Hepatocyte (in vitro differentiated cells): ENCODE measurements at regions not wholly inside any gene's neighbourhood (a gene's known extent, or its start where the extent isn't known, plus 50 kb on each side); places are given as distances from the start of the nearest gene placed in this dataset.

Source experiments
- DNase-seq: peaks from one replicate; pipeline ENCODE4 v3.0.0-alpha.2; 2016; ENCODE audit warnings: low spot score
- H2AFZ ChIP-seq: fragments of 200-600 bp; sonication (generic); 2 replicates; pipeline ENCODE4 v1.6.0; 2016; ENCODE audit warnings: antibody characterized with exemption, mild to moderate bottlenecking
- H3K27ac ChIP-seq: fragments of 200-600 bp; sonication (generic); 2 replicates; pipeline ENCODE4 v1.5.1; 2016; ENCODE audit warnings: mild to moderate bottlenecking
- H3K27me3 ChIP-seq: fragments of 200-600 bp; sonication (generic); 2 replicates; pipeline ENCODE4 v1.6.1; 2016
- H3K36me3 ChIP-seq: fragments of 200-600 bp; sonication (generic); replicated peaks from 2 replicates; pipeline ENCODE4 v1.5.1; 2016; ENCODE audit warnings: low read depth; ENCODE audit not compliant: insufficient read depth
- H3K4me1 ChIP-seq: fragments of 200-600 bp; sonication (generic); 2 replicates; pipeline ENCODE4 v1.5.1; 2016; ENCODE audit warnings: mild to moderate bottlenecking, moderate library complexity; ENCODE audit not compliant: insufficient read depth
- H3K4me2 ChIP-seq: fragments of 200-600 bp; sonication (generic); 2 replicates; pipeline ENCODE4 v1.6.0; 2016
- H3K4me3 ChIP-seq: fragments of 200-600 bp; sonication (generic); 2 replicates; pipeline ENCODE4 v1.5.1; 2016; ENCODE audit warnings: mild to moderate bottlenecking
- H3K79me2 ChIP-seq: fragments of 200-600 bp; sonication (generic); 2 replicates; pipeline ENCODE4 v1.6.0; 2017; ENCODE audit warnings: mild to moderate bottlenecking
- H3K9me2 ChIP-seq: fragments of 200-600 bp; sonication (generic); replicated peaks from 2 replicates; pipeline ENCODE4 v1.6.0; 2017; ENCODE audit warnings: mild to moderate bottlenecking; ENCODE audit not compliant: insufficient read depth
- H3K9me3 ChIP-seq: fragments of 200-600 bp; sonication (generic); 2 replicates; pipeline ENCODE4 v1.5.1; 2016; ENCODE audit warnings: low read depth, mild to moderate bottlenecking
- H4K20me1 ChIP-seq: fragments of 200-600 bp; sonication (generic); 2 replicates; pipeline ENCODE4 v1.6.0; 2016; ENCODE audit warnings: mild to moderate bottlenecking; ENCODE audit not compliant: insufficient read depth, poor library complexity, severe bottlenecking
- EZH2 ChIP-seq: fragments of 200-600 bp; sonication (generic); IDR thresholded peaks from 2 replicates; pipeline ENCODE4 v1.6.1; 2016; ENCODE audit warnings: antibody characterized with exemption, mild to moderate bottlenecking, borderline replicate concordance
- EZH2phosphoT487 ChIP-seq: fragments of 200-600 bp; sonication (generic); IDR thresholded peaks from one replicate; pipeline ENCODE4 v1.6.1; 2018; ENCODE audit warnings: antibody characterized with exemption, mild to moderate bottlenecking, low read depth, moderate library complexity; ENCODE audit not compliant: unreplicated experiment, severe bottlenecking
- WGBS: methylation state at CpG from one replicate; pipeline ENCODE4 v1.1.6; 2016; ENCODE audit warnings: low lambda C conversion rate; ENCODE audit errors: missing lambda C conversion rate; 5-methylcytosine and 5-hydroxymethylcytosine counted together
- TF ChIP-seq, protein P1 (sequence below): fragments of 200-600 bp; sonication (generic); IDR thresholded peaks from 2 replicates; pipeline ENCODE4 v1.5.1; 2016; ENCODE audit warnings: antibody characterized with exemption, mild to moderate bottlenecking; ENCODE audit not compliant: poor library complexity

DNA sequence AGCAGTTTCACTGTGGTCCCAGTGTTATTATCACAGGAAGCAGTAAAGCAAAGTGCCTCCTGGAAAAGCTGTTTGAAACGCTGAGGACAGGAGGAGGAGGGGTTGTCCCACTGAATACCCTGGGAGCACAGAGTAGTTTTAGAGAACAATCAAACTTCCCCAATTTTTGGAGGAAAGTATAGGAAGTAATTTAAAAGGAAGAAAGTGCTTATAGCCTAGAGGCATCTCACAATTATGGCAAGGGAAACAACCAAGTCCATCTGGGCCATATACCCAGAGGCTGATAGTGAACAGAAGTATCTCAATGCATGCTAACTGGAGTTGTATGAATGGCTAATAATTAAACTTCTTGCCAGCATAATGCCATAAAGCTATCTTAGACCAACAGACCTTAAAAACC is 137.2 kb upstream of the EPHA6 start:
- H3K36me3 ChIP-seq, result no peaks in the 10 kb centered on the region
- H3K4me1 ChIP-seq, result no peaks in the 10 kb centered on the region
- no peaks in the 10 kb centered on the region for H3K9me2 ChIP-seq
- no peaks in the 10 kb centered on the region for H4K20me1 ChIP-seq
- no peaks in the 10 kb centered on the region for H3K9me3 ChIP-seq
- TF ChIP-seq, protein P1, sequence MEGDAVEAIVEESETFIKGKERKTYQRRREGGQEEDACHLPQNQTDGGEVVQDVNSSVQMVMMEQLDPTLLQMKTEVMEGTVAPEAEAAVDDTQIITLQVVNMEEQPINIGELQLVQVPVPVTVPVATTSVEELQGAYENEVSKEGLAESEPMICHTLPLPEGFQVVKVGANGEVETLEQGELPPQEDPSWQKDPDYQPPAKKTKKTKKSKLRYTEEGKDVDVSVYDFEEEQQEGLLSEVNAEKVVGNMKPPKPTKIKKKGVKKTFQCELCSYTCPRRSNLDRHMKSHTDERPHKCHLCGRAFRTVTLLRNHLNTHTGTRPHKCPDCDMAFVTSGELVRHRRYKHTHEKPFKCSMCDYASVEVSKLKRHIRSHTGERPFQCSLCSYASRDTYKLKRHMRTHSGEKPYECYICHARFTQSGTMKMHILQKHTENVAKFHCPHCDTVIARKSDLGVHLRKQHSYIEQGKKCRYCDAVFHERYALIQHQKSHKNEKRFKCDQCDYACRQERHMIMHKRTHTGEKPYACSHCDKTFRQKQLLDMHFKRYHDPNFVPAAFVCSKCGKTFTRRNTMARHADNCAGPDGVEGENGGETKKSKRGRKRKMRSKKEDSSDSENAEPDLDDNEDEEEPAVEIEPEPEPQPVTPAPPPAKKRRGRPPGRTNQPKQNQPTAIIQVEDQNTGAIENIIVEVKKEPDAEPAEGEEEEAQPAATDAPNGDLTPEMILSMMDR, result no peak
- TF ChIP-seq EZH2 (no peak), EZH2phosphoT487 (no peak)
- H3K27me3 ChIP-seq, result no peaks in the 10 kb centered on the region
- DNase-seq, result no peak
- H2AFZ ChIP-seq, result no peak overlapping the region
- peak overlapping the region; percentile 17 for H3K27ac ChIP-seq
- WGBS, result 5% methylated on average over 1 of the region's 1 CpG
- H3K4me2 ChIP-seq, result peak overlapping the region; percentile 22
- no peaks in the 10 kb centered on the region for H3K79me2 ChIP-seq
- H3K4me3 ChIP-seq, result no peak overlapping the region

DNA sequence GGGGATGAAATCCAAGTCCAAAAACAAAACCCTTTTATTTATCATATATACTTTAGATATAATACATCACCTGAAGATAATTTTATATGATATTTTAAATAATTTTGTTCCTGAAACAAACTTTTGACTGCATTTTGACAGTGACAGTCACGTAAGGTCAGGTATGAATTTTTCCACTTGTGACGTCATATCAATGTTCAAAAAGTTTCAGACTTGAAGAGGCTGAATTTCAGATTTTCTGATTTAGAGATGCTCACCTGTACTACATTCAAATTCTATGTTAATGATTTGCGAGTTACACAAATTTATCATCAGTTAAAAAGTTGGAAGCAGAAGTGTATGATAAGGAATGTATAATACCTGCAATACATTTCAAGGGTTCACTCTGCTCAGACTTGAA is 136.1 kb upstream of the EPHA6 start:
- Histone ChIP-seq H2AFZ (no peak overlapping the region), H3K36me3 (no peaks in the 10 kb centered on the region), H3K9me3 (no peaks in the 10 kb centered on the region), H3K27ac (no peak overlapping the region), H3K4me1 (no peaks in the 10 kb centered on the region), H4K20me1 (no peaks in the 10 kb centered on the region), H3K79me2 (no peaks in the 10 kb centered on the region), H3K4me2 (no peak overlapping the region), H3K4me3 (no peak overlapping the region), H3K27me3 (no peaks in the 10 kb centered on the region), H3K9me2 (no peaks in the 10 kb centered on the region)
- WGBS, result 95% methylated on average over 3 of the region's 3 CpGs
- DNase-seq, result no peak
- TF ChIP-seq EZH2phosphoT487 (no peak), EZH2 (no peak)
- TF ChIP-seq, protein P1, result no peak

DNA sequence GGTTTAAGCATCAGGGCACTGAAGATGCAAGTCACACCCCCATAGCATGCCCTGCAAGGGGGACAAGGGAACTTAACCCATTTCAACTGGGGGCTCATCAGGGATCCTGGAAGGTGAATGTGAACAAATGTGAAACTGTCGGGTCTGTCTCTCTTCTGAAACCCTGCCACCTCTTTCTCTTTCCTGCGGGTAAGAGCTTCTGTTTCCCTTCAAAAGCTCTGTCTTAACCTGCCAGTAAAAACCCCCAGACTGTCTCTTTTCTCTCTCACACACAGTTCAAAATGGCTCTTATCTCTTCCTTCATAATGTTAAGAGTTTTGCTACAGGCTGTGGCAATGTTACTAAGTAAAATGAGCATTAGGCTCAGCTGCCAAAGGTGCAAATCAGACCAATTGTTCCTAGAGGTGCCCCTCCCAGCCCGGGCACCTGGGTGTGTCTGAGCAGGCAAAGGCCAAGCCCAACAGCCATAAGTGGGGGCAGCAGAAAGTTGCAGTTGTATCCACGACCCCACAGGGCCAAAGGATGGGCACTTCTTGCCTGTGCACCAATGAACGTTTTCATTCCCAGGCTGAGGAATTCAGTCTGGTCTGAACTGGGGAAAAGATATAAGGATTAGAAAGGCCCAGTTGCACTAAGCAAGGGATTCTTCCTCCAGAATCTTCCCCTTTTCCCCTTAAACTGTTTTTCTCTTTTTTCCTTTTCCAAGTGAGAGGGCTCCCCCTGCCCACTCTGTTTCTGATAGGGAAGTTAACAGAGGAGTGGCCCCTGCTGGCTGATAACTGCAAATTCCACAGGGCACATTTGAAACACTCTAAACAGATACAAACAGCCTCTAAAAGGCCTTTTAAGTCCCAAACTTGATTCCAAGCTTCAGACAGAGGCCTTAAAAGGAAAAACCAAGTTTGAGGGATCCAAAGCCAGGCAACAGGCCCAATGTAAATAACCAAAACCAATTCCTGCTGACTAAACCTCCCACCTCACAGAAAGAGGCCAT is 113.8 kb upstream of the EPHA6 start:
- no peaks in the 10 kb centered on the region for H3K36me3 ChIP-seq
- H2AFZ ChIP-seq, result no peak overlapping the region
- DNase-seq, result peak; percentile 36
- TF ChIP-seq EZH2phosphoT487 (no peak), EZH2 (no peak)
- TF ChIP-seq, protein P1, result peak; percentile 53
- H3K9me3 ChIP-seq, result no peaks in the 10 kb centered on the region
- H4K20me1 ChIP-seq, result no peaks in the 10 kb centered on the region
- H3K27me3 ChIP-seq, result no peaks in the 10 kb centered on the region
- H3K4me3 ChIP-seq, result no peak overlapping the region
- WGBS, result 44% methylated on average over 5 of the region's 5 CpGs
- no peak overlapping the region for H3K4me2 ChIP-seq
- peaks cover 8% of the 10 kb centered on the region for H3K4me1 ChIP-seq
- H3K9me2 ChIP-seq, result no peaks in the 10 kb centered on the region
- no peaks in the 10 kb centered on the region for H3K79me2 ChIP-seq
- H3K27ac ChIP-seq, result no peak overlapping the region
